ACHN (cell line): ENCODE measurements at regions not wholly inside any gene's neighbourhood (a gene's known extent, or its start where the extent isn't known, plus 50 kb on each side); places are given as distances from the start of the nearest gene placed in this dataset.

ENCODE experiments used
- DNase-seq: peaks from one replicate; pipeline ENCODE4 v3.0.0-alpha.2; 2015
- in situ Hi-C: cut with HindIII; loops from 2 replicates; pipeline ENCODE4 v1.10.0; 2017; ENCODE audit warnings: low sequenced_read_pairs, low pct_ligation_motif_present, low pct_unique_long_range_greater_than_20kb

GRCh38 chr15:61518191-61518950 lies 289.3 kb upstream of the RORA start:
- in situ Hi-C loops = no loop called here
- no peak for DNase-seq

- DNase-seq = no peak
- in situ Hi-C loops = no loop called here
Measured at GRCh38 chr15:61517776-61518175, 288.7 kb upstream of the RORA start.

- in situ Hi-C loops = no loop called here
- DNase-seq = no peak
Measured at GRCh38 chr15:61517335-61517734, 288.2 kb upstream of the RORA start.

- DNase-seq = no peak
- in situ Hi-C loops = no loop called here
Measured at GRCh38 chr15:61511756-61512155, 282.7 kb upstream of the RORA start.

- DNase-seq = no peak
- in situ Hi-C loops = no loop called here
Measured at GRCh38 chr15:61511089-61511488, 282.0 kb upstream of the RORA start.

GRCh38 chr15:61509327-61509840 lies 280.3 kb upstream of the RORA start:
- in situ Hi-C loops = no loop called here
- no peak for DNase-seq

- in situ Hi-C loops = no loop called here
Measured at GRCh38 chr15:61503383-61503969, 274.4 kb upstream of the RORA start.

GRCh38 chr15:61501815-61502389 lies 272.8 kb upstream of the RORA start:
- in situ Hi-C loops = no loop called here
- DNase-seq = no peak

More at GRCh38 chr15:61503383-61503969, 274.4 kb upstream of the RORA start:
- no peak for DNase-seq

- in situ Hi-C loops = no loop called here
- DNase-seq = no peak
Measured at GRCh38 chr15:61500951-61501620, 272.0 kb upstream of the RORA start.

GRCh38 chr15:61500523-61500922 lies 271.4 kb upstream of the RORA start:
- no peak for DNase-seq
- in situ Hi-C loops = no loop called here

- DNase-seq = no peak
- in situ Hi-C loops = no loop called here
Measured at GRCh38 chr15:61499376-61499775, 270.3 kb upstream of the RORA start.

- no peak for DNase-seq
- in situ Hi-C loops = no loop called here
Measured at GRCh38 chr15:61489571-61489970, 260.5 kb upstream of the RORA start.

GRCh38 chr15:61483599-61483998 lies 254.5 kb upstream of the RORA start:
- in situ Hi-C loops = no loop called here
- no peak for DNase-seq

GRCh38 chr15:61481886-61482285 lies 252.8 kb upstream of the RORA start:
- DNase-seq = no peak
- in situ Hi-C loops = no loop called here

GRCh38 chr15:61480863-61481262 lies 251.8 kb upstream of the RORA start:
- DNase-seq = no peak
- in situ Hi-C loops = no loop called here

GRCh38 chr15:61480295-61480694 lies 251.2 kb upstream of the RORA start:
- no peak for DNase-seq
- in situ Hi-C loops = no loop called here

- peak; percentile 24 for DNase-seq
- in situ Hi-C loops = no loop called here
Measured at GRCh38 chr15:61479613-61480012, 250.5 kb upstream of the RORA start.

- no peak for DNase-seq
- in situ Hi-C loops = no loop called here
Measured at GRCh38 chr15:61476741-61477140, 247.6 kb upstream of the RORA start.

- in situ Hi-C loops = no loop called here
- no peak for DNase-seq
Measured at GRCh38 chr15:61474796-61475195, 245.7 kb upstream of the RORA start.
